ENCODE measurements at regions not wholly inside any gene's neighbourhood (a gene's known extent, or its start where the extent isn't known, plus 50 kb on each side); places are given as distances from the start of the nearest gene placed in this dataset.

DNA sequence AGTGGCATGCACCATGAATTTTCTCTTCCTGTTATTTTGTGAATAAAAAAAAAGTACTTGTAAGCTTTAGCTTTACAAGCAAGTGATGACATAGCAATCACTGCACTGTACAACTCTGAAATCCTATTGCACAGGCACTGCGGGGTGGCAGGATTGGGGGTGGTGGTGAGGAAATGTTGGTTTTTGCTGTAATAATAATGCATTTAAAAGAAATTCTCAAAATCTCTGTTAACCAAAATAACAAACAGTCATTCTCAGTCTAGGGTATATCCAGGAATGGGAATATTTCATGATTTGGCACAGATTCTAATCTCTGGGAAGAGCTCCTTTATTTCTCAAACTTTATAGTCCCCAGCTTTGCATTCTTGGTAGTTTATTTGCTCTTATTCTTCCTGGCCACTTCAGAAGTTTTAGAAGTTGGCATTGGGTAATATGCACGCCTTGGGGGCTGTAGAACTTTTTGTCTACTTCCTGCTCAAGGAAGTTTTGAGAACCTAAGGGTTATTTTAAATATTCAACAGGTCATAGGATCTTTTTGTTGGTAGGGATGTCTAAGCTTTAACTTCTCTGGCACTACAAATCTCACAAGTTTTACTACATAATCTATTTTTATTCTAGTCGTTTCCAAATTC lies 353.0 kb upstream of the KLF12 start:
- no peak for TF ChIP-seq CTCF (IDR thresholded peaks at IDR 0.05)
- no peak for TF ChIP-seq EZH2phosphoT487 (IDR thresholded peaks at IDR 0.05)
- no peak for TF ChIP-seq EZH2 (IDR thresholded peaks at IDR 0.05)

Measured in neural progenitor cell (in vitro differentiated cells).